ENCODE measurements at regions not wholly inside any gene's neighbourhood (a gene's known extent, or its start where the extent isn't known, plus 50 kb on each side); places are given as distances from the start of the nearest gene placed in this dataset.

DNA sequence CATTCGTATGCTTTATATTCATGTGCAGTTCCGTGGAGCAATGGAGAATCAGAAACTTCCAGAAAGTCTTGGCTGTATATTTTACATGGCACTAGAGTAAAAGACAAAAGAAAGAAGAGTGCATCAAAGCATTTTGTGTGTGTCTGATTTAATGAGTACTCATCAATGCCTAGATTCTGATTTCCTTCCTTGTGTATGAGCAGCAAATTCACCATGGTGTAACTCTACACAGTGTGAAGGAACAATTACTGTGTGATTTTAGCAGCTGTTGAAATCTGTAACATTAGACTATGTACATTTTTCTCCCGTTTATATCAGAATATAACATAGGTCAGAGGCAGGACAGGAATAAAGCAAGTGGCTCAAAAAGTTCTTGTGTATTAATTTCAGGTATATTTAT, 102.0 kb upstream of the TSC22D2 start:
- TF ChIP-seq HOXB5 (CRISPR knock-in tag; IDR thresholded peaks at IDR 0.05) (no peak), KDM1A (IDR thresholded peaks at IDR 0.05; ENCODE audit: low read depth) (no peak), ESRRA (IDR thresholded peaks at IDR 0.05; ENCODE audit: borderline replicate concordance, low read length) (no peak), TFCP2L1 (CRISPR knock-in tag; IDR thresholded peaks at IDR 0.05) (no peak), KDM5A (IDR thresholded peaks at IDR 0.05) (no peak), FOSL2 (IDR thresholded peaks at IDR 0.05) (no peak), FOSL2 (CRISPR knock-in tag; IDR thresholded peaks at IDR 0.05) (no peak)
- no peak for DNase-seq (ENCODE audit: low read depth in 1 of 2, low spot score in 1 of 2)
- no peak for FAIRE-seq
- POLR2A ChIA-PET = no interaction called here
- no peak overlapping the region for H3K4me2 ChIP-seq
- H3K27ac ChIP-seq = no peak overlapping the region
- H3K4me1 ChIP-seq = peaks cover under 1% of the 10 kb centered on the region; the same call in 1 of the 3 replicates
- CTCF ChIA-PET = interaction anchor here (1.8 kb wide), 1 partner anchor 103 kb away, joined by 4 read pairs; no protein-coding TSS in a partner anchor
- H3K9me3 ChIP-seq = peaks cover 14% of the 10 kb centered on the region; the same call in 1 of the 3 replicates
- no peak for ATAC-seq
- 57% methylated on average over 3 of the region's 3 CpGs for WGBS (ENCODE audit: missing lambda C conversion rate)
- H3K4me3 ChIP-seq = no peak overlapping the region

DNA sequence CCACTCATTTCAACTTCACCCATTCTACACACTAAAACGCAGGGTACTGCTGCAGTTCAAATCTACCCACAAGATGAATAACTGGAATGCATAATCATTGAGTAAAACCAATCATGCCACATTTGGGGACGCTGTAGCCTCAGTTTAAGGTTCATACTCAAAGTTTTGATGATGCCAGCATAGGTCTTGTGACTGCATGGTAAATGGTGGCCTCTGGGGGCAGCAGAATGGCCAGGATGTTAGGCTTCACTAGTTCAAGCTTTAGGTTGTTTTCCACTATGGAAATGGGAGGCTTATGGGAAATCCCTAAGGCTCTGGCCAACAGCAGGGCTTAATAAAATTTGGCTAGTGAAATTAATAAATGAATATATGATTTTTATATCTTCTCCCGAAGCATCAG, 104.3 kb upstream of the TSC22D2 start:
- 21% methylated on average over 3 of the region's 3 CpGs for WGBS (ENCODE audit: missing lambda C conversion rate)
- FAIRE-seq = peak; percentile 51
- TF ChIP-seq SMC3 (IDR thresholded peaks at IDR 0.05) (peak; percentile 68), RAD21 (conservative IDR thresholded peaks at IDR 0.05 in 1 of 2, IDR thresholded peaks at IDR 0.05 in 1 of 2) (peak; percentile 68 to 83), TP53 (CRISPR knock-in tag; IDR thresholded peaks at IDR 0.05) (no peak)
- TF ChIP-seq, protein P1, sequence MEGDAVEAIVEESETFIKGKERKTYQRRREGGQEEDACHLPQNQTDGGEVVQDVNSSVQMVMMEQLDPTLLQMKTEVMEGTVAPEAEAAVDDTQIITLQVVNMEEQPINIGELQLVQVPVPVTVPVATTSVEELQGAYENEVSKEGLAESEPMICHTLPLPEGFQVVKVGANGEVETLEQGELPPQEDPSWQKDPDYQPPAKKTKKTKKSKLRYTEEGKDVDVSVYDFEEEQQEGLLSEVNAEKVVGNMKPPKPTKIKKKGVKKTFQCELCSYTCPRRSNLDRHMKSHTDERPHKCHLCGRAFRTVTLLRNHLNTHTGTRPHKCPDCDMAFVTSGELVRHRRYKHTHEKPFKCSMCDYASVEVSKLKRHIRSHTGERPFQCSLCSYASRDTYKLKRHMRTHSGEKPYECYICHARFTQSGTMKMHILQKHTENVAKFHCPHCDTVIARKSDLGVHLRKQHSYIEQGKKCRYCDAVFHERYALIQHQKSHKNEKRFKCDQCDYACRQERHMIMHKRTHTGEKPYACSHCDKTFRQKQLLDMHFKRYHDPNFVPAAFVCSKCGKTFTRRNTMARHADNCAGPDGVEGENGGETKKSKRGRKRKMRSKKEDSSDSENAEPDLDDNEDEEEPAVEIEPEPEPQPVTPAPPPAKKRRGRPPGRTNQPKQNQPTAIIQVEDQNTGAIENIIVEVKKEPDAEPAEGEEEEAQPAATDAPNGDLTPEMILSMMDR (IDR thresholded peaks at IDR 0.05) = peak; percentile 57
- Histone ChIP-seq H3K9me3 (peaks cover 6% of the 10 kb centered on the region; the same call in 1 of the 3 replicates), H3K4me2 (no peak overlapping the region), H3K4me3 (no peak overlapping the region), H3K4me1 (peaks cover 8% of the 10 kb centered on the region; the same call in 2 of the 3 replicates), H3K27ac (no peak overlapping the region)
- ChIA-PET POLR2A (interaction anchor here (1.0 kb wide), 1 partner anchor 105 kb away, joined by 4 read pairs; the partner anchor contains the start of gene TSC22D2), CTCF (interaction anchor here (0.7 to 2.2 kb wide), 6 partner anchors 10 to 216 kb away, joined by 3 to 8 read pairs (median 4); no protein-coding TSS in a partner anchor)
- peak; percentile 84 to 95; a peak in 4 of 6 replicates for ATAC-seq
- DNase-seq (ENCODE audit: low read depth in 1 of 2, low spot score in 1 of 2) = peak; percentile 25 to 77

DNA sequence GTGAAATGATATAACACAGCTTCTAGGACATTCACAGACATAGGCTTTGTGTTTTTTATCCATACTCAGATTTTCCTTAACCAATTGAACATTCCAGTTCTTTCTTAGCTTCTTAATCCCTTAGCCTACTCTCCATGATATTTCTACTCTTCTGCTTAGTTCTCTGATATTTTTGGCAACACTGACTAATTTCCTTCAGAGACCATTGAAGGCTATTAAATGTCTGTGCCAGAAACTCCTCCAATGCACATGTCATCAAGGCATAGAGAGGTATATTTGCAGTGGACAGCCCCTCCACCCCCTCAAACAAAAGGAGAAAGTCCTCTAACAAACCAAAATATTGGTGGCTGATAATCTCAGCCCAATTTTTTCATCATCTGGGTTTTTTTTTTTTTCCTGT, 105.9 kb upstream of the TSC22D2 start:
- Histone ChIP-seq H3K4me2 (no peak overlapping the region), H3K27ac (no peak overlapping the region), H3K4me1 (peaks cover 8% of the 10 kb centered on the region; the same call in 2 of the 3 replicates), H3K4me3 (no peak overlapping the region), H3K9me3 (no peaks in the 10 kb centered on the region)
- ChIA-PET POLR2A (no interaction called here), CTCF (interaction anchor here (0.9 to 1.3 kb wide), 2 partner anchors 9 to 28 kb away, joined by 4 to 5 read pairs; no protein-coding TSS in a partner anchor)
- FAIRE-seq (no peak), ATAC-seq (no peak), DNase-seq (ENCODE audit: low read depth in 1 of 2, low spot score in 1 of 2) (no peak)
- no peak for TF ChIP-seq SREBF2 (IDR thresholded peaks at IDR 0.05)

DNA sequence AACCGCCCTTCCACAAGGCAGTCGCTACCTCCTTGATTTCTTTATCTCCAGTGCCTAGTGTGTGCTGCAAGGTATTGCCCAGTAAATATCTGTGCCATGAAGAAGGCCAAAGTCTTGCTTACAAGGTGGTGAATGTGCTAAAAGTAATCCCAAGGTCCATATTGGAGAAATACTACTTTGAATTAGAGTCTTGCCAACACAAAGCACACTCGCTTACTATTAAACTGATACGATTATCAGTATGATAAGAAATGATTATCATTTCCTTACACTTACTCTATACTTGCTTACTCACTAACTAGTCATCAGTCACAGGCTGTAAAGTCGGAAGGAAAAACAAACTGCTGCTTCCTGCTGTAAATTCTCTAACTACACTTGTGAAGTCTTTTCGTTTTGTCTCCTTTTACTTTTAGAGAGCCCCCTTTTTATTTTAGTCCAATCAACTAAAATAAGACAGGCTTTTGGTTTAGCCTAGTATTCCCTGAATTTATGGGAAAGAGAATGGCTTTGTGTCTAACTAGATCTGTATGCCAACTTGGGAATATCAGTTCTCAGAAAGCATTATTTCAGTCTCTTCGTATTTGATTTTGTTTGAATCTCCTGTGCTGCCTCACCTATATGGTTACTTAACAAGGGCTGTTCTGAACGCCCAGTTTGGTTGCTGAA, 107.1 kb upstream of the TSC22D2 start:
- no peaks in the 10 kb centered on the region for H3K9me3 ChIP-seq
- H3K4me3 ChIP-seq = no peak overlapping the region
- DNase-seq (ENCODE audit: low read depth in 1 of 2, low spot score in 1 of 2) = no peak
- POLR2A ChIA-PET = no interaction called here
- 65% methylated on average over 8 of the region's 8 CpGs for WGBS (ENCODE audit: missing lambda C conversion rate)
- H3K4me2 ChIP-seq = no peak overlapping the region
- H3K27ac ChIP-seq = no peak overlapping the region
- peaks cover 8% of the 10 kb centered on the region; the same call in 2 of the 3 replicates for H3K4me1 ChIP-seq
- CTCF ChIA-PET = no interaction called here
- FAIRE-seq = no peak
- no peak for ATAC-seq
- no peak for TF ChIP-seq CHD2 (IDR thresholded peaks at IDR 0.05; ENCODE audit: low read length, partially characterized antibody)
- TF ChIP-seq, protein P2, sequence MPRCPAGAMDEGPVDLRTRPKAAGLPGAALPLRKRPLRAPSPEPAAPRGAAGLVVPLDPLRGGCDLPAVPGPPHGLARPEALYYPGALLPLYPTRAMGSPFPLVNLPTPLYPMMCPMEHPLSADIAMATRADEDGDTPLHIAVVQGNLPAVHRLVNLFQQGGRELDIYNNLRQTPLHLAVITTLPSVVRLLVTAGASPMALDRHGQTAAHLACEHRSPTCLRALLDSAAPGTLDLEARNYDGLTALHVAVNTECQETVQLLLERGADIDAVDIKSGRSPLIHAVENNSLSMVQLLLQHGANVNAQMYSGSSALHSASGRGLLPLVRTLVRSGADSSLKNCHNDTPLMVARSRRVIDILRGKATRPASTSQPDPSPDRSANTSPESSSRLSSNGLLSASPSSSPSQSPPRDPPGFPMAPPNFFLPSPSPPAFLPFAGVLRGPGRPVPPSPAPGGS (IDR thresholded peaks at IDR 0.05) = no peak
- no peak for TF ChIP-seq EHMT2 (IDR thresholded peaks at IDR 0.05; ENCODE audit: low read depth)
- no peak for TF ChIP-seq JUNB (IDR thresholded peaks at IDR 0.05)
- no peak for TF ChIP-seq MAZ (IDR thresholded peaks at IDR 0.05; ENCODE audit: borderline replicate concordance, low read depth, low read length)
- TF ChIP-seq, protein P3, sequence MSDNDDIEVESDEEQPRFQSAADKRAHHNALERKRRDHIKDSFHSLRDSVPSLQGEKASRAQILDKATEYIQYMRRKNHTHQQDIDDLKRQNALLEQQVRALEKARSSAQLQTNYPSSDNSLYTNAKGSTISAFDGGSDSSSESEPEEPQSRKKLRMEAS (IDR thresholded peaks at IDR 0.05) = no peak
- TF ChIP-seq, protein P1 (IDR thresholded peaks at IDR 0.05) = no peak
- no peak for TF ChIP-seq CEBPB (IDR thresholded peaks at IDR 0.05)
- TF ChIP-seq, protein P4, sequence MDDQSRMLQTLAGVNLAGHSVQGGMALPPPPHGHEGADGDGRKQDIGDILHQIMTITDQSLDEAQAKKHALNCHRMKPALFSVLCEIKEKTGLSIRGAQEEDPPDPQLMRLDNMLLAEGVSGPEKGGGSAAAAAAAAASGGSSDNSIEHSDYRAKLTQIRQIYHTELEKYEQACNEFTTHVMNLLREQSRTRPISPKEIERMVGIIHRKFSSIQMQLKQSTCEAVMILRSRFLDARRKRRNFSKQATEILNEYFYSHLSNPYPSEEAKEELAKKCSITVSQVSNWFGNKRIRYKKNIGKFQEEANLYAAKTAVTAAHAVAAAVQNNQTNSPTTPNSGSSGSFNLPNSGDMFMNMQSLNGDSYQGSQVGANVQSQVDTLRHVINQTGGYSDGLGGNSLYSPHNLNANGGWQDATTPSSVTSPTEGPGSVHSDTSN (IDR thresholded peaks at IDR 0.05) = no peak
- TF ChIP-seq KDM5A (IDR thresholded peaks at IDR 0.05) = no peak
- TF ChIP-seq RNF2 (IDR thresholded peaks at IDR 0.05; ENCODE audit: borderline replicate concordance, low read depth) = no peak
- no peak for TF ChIP-seq HEYL (CRISPR knock-in tag; IDR thresholded peaks at IDR 0.05)

Data from A549 (cell line).